Ascending aorta (tissue), 2 donors: ENCODE measurements at regions not wholly inside any gene's neighbourhood (a gene's known extent, or its start where the extent isn't known, plus 50 kb on each side); places are given as distances from the start of the nearest gene placed in this dataset.

Experiments
- DNase-seq, 2 donors: peaks; one replicate each; pipeline ENCODE4 v3.0.0-alpha.2; 2019; ENCODE audit warnings: low spot score in 2 of 2
- H3K27ac ChIP-seq, 2 donors: fragments of 200-600 bp; sonication (generic); one replicate each; pipeline ENCODE4 v1.5.1; 2016 to 2017; ENCODE audit warnings: mild to moderate bottlenecking in 1 of 2
- H3K27me3 ChIP-seq: fragments of 200-600 bp; sonication (generic); one replicate; pipeline ENCODE4 v1.5.1; 2017
- H3K36me3 ChIP-seq, 2 donors: fragments of 200-600 bp; sonication (generic); one replicate each; pipeline ENCODE4 v1.5.1; 2016
- H3K4me1 ChIP-seq, 2 donors: fragments of 200-600 bp; sonication (generic); one replicate each; pipeline ENCODE4 v1.5.1; 2016 to 2017; ENCODE audit warnings: mild to moderate bottlenecking in 1 of 2
- H3K4me3 ChIP-seq, 2 donors: fragments of 200-600 bp; sonication (generic); one replicate each; pipeline ENCODE4 v1.5.1; 2016 to 2017; ENCODE audit warnings: mild to moderate bottlenecking in 1 of 2
- H3K9me3 ChIP-seq, 2 donors: fragments of 200-600 bp; sonication (generic); one replicate each; pipeline ENCODE4 v1.5.1; 2016
- CTCF ChIP-seq, 3 experiments: fragments of 200-600 bp in 2 of 3; fragments of 450-650 bp in 1 of 3; sonication (generic) in 2 of 3; IDR thresholded peaks; one replicate each; pipeline ENCODE4 v1.5.1; 2016 to 2019; ENCODE audit warnings: antibody characterized with exemption in 3 of 3, mild to moderate bottlenecking in 1 of 3, moderate library complexity in 1 of 3
- intact Hi-C: fragments of 100-400 bp; cut with DNase I; formaldehyde crosslinking; loops from one replicate; pipeline ENCODE4 v1.15.1; 2023

GRCh38 chr2:176415937-176416499 is 146.8 kb downstream of the MTX2 start:
- H3K4me1 ChIP-seq = peaks cover 0 to 6% of the 10 kb centered on the region in 2 donors
- H3K9me3 ChIP-seq = no peaks in the 10 kb centered on the region
- H3K27ac ChIP-seq = no peak overlapping the region
- no peaks in the 10 kb centered on the region for H3K27me3 ChIP-seq
- no peaks in the 10 kb centered on the region for H3K36me3 ChIP-seq
- intact Hi-C loops = no loop called here
- DNase-seq = no peak
- no peak overlapping the region for H3K4me3 ChIP-seq
- no peak for TF ChIP-seq CTCF (IDR thresholded peaks at IDR 0.05)

GRCh38 chr2:176418768-176419167 is 149.5 kb downstream of the MTX2 start:
- TF ChIP-seq CTCF (IDR thresholded peaks at IDR 0.05) = no peak
- no peaks in the 10 kb centered on the region for H3K36me3 ChIP-seq
- H3K4me3 ChIP-seq = no peak overlapping the region
- H3K9me3 ChIP-seq = no peaks in the 10 kb centered on the region
- H3K27me3 ChIP-seq = no peaks in the 10 kb centered on the region
- intact Hi-C loops = no loop called here
- DNase-seq = no peak
- H3K27ac ChIP-seq = peak overlapping the region in 1 of 2 donors; percentile 82
- peaks cover 0 to 6% of the 10 kb centered on the region in 2 donors for H3K4me1 ChIP-seq

GRCh38 chr2:176419591-176420071 is 150.4 kb downstream of the MTX2 start:
- H3K36me3 ChIP-seq = no peaks in the 10 kb centered on the region
- H3K4me3 ChIP-seq = no peak overlapping the region
- peak overlapping the region; percentile 62 to 82 for H3K27ac ChIP-seq
- no peaks in the 10 kb centered on the region for H3K9me3 ChIP-seq
- peaks cover 0 to 6% of the 10 kb centered on the region in 2 donors for H3K4me1 ChIP-seq
- no peak for TF ChIP-seq CTCF (IDR thresholded peaks at IDR 0.05)
- DNase-seq = no peak
- intact Hi-C loops = no loop called here
- no peaks in the 10 kb centered on the region for H3K27me3 ChIP-seq

GRCh38 chr2:176421297-176422050 is 152.2 kb downstream of the MTX2 start:
- H3K36me3 ChIP-seq = no peaks in the 10 kb centered on the region
- intact Hi-C loops = no loop called here
- no peak for TF ChIP-seq CTCF (IDR thresholded peaks at IDR 0.05)
- no peaks in the 10 kb centered on the region for H3K9me3 ChIP-seq
- H3K4me3 ChIP-seq = no peak overlapping the region
- peaks cover 0 to 6% of the 10 kb centered on the region in 2 donors for H3K4me1 ChIP-seq
- no peak overlapping the region for H3K27ac ChIP-seq
- no peak for DNase-seq
- H3K27me3 ChIP-seq = no peaks in the 10 kb centered on the region

- intact Hi-C loops = no loop called here
- TF ChIP-seq CTCF (IDR thresholded peaks at IDR 0.05) = no peak
- no peak for DNase-seq
Observed at GRCh38 chr2:176423819-176424218, 154.6 kb downstream of the MTX2 start.

More at GRCh38 chr2:176423819-176424218, 154.6 kb downstream of the MTX2 start:
- H3K4me3 ChIP-seq = no peak overlapping the region
- H3K9me3 ChIP-seq = no peaks in the 10 kb centered on the region
- H3K27ac ChIP-seq = no peak overlapping the region
- peaks cover 0 to 6% of the 10 kb centered on the region in 2 donors for H3K4me1 ChIP-seq
- no peaks in the 10 kb centered on the region for H3K27me3 ChIP-seq
- H3K36me3 ChIP-seq = no peaks in the 10 kb centered on the region
